HG03139 (cell line): ENCODE measurements at regions not wholly inside any gene's neighbourhood (a gene's known extent, or its start where the extent isn't known, plus 50 kb on each side); places are given as distances from the start of the nearest gene placed in this dataset.
"Not testable (repeated sequence)": the region's sequence is repeated elsewhere in the genome, so short reads cannot be mapped to it uniquely, and the experiment has no call there.

Experiments
- ATAC-seq: cut with Tn5 transposase; IDR thresholded peaks from one replicate; pipeline ENCODE4 v1.9.1; 2021; ENCODE audit not compliant: unreplicated experiment

DNA sequence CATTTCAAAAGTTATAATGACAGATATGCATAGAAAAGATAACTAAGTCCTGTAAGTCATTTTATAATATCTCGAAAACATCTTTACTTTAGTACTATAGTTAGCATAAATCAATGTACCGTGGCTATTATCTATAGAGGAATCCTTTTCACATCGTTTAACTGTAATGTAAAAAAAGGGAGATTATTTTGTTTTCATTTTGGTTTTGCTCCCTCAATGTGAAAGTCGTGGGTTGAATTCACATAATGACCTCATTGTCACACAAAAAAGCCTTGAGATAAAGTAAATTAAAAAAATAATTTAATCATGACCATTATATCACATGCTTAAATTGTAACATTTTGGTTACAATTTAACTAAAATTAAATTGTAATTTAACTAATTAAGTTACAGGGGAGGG lies 560.5 kb upstream of the POT1 start:
- no peak for ATAC-seq

DNA sequence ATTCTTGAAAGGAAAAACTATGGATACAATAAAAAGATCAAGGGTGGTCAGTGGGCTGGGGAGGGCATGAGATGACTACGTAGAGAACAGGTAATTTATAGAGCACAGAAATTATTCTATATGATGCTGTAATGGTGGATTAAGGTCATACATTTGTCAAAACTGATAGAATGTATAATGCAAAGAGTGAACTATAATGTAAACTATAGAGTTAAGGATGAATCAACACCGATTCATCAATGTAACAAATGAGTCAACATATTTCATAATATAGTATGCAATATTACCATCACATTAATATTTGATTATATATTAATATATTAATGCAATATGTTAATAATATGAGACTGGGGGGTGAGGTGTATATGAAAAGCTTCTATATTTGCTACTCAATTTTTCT lies 555.6 kb upstream of the POT1 start:
- ATAC-seq: no peak

DNA sequence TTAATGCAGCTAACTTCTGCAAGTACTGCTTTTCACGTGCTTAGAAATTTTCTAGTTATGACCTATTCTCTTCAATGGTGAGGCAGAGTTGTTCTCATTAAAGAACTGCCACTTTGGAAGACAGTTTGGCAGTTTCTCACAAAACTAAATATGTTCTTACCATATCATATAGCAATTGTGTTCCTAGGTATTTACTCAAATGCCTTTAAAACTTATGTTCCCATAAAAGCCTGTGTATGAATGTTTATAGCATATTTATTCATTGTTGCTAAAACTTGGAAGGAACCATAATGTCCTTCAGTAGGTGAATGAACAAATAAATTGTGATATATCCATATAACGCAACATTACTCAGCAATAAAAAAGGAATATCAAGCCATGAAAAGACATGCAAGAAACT lies 555.1 kb upstream of the POT1 start:
- ATAC-seq: no peak

- ATAC-seq: no peak
Observed at GRCh38 chr7:125481323-125481722, 551.7 kb upstream of the POT1 start.

DNA sequence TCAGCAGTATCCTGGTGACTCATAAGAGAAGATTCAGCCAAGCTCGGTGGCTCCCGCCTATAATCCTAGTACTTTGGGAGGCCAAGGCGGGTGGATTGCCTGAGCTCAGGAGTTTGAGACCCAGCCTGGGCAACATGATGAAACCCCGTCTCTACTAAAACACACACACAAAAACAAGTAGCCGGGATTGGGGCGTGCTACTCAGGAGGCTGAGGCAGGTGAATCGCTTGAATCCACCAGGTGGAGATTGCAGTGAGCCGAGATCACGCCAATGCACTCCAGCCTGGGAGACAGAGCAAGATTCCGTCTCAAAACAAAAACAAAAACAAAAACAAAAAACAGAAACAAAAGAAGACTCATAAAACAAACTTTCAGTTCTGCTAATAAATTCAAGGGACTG lies 551.1 kb upstream of the POT1 start:
- no peak for ATAC-seq

- no peak for ATAC-seq
Observed at GRCh38 chr7:125468855-125469174, 539.2 kb upstream of the POT1 start.

DNA sequence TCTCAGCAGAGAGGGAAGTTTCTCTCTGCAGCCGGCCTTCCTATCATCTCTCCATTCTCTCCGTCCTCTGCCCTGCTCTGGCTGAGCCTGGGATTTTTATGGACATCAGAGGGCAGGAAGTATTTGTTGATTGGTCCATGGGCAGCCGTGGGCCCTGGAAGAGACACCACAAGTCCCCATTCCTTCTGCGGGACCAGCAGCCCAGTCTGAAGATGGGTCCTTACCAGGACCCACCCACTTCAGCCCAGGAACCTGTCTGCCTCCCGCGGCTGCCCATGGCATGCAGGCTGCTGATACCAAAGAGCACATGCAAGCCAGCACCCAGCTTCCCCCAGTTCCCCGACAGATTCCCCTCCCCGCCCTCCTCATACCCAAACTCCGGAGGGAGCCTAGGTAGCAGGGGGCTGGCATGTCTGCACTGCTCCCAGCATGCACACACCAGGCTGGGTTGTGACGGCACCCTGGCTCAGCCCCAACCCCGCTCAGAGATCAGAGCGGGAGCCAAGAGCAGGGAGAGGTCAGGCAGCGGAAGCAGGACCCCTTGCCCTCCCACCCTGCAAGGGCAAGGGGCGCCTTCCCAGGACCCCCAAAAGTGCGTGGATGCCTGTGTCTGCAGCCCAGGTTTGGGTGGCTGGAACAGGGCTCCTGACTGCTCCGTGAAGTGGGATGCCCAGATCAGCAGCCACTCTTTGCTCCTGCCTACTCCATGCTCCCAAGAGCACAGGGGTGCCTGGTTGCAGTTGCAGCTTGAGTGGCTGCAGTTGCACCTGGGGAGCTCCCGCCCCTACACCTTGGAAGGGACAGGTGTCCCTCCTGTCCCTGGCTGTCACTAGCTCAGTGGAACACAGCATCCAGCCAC lies 538.6 kb upstream of the POT1 start:
- no peak for ATAC-seq

GRCh38 chr7:125465527-125465926 lies 535.9 kb upstream of the POT1 start:
- no peak for ATAC-seq

- ATAC-seq: no peak
Observed at GRCh38 chr7:125462615-125463014, 533.0 kb upstream of the POT1 start.

- no peak for ATAC-seq
Observed at GRCh38 chr7:125459038-125459437, 529.4 kb upstream of the POT1 start.

- ATAC-seq: no peak
Observed at GRCh38 chr7:125450749-125451148, 521.1 kb upstream of the POT1 start.

- no peak for ATAC-seq
Observed at GRCh38 chr7:125445836-125446235, 516.2 kb upstream of the POT1 start.

- ATAC-seq: no peak
Observed at GRCh38 chr7:125444864-125445263, 515.2 kb upstream of the POT1 start.

DNA sequence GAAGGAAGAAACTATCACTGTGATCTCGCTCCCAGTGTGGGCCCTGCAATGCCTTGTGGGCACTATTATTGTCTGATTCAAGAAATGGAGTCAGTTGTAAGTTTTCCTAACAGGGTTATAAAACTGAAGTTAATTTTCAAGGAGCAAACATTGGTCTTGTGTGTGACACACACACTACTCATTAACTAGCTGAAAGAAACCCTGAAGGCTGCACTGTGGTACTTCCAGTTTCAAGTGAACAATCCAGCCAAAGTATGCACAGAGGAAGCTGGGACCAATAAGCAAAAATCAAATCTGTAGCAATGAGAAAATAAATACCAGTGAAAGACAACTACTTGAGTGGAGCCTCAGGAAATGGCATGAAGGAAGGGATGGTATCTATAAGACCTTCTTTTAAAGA lies 506.6 kb upstream of the POT1 start:
- ATAC-seq: no peak

DNA sequence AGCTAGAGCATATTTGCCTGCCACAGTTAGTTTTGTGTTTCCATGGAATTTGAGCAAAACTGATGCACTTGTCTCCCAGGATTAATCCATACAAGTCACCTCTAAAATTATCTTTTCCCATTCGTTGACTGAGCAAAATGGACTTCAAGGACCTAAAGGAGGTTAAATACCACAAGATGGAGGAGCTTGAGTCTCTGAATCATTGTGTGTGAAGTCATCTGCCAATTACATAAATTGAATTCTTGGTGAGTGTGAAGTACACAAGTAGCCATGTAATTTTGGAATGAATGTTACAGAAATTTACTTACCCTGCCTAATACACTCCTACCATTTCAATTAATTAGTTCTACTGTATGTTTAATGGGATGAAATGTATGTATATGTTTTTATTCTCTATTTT lies 501.7 kb upstream of the POT1 start:
- no peak for ATAC-seq

- no peak for ATAC-seq
Observed at GRCh38 chr7:125430013-125430412, 500.4 kb upstream of the POT1 start.

DNA sequence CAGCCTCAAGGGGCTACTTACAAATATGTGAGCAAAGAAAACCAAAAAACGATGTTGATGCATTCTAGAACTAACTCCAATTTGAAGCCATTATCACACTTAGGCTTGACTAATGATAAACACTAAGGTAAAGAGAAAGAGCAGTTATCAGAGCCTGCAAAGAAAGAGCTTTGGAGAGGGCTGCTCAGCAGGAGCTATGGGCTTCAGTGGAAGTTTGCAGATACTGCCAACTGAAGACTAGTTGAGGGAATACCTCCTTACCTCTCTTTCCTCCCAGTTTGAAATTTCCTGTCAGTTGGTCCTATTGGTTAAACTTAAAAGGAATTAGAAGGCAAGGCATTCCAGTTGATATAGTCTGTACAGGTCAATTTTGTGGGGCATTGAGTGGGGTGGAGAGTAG lies 498.1 kb upstream of the POT1 start:
- ATAC-seq: no peak

DNA sequence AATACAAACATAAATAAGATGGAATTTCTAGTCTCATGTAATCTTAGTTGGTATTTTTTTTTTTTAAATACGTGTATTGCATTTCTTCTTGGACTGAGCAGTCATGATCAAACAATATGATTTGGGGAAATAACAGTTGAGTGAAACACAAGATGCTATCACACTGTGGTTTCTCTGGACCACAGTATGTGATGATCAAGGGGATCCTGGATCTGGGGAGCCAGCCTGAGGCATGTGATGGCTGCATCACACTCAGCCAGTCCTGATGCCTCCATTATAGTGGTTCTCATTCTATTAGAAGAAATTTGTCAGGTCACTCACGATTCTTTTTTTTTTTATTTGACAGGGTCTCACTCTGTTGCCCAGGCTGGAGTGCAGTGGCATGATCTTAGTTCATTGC lies 495.9 kb upstream of the POT1 start:
- ATAC-seq: no peak

- ATAC-seq: no peak
Observed at GRCh38 chr7:125424721-125425120, 495.1 kb upstream of the POT1 start.

- no peak for ATAC-seq
Observed at GRCh38 chr7:125423458-125424155, 494.0 kb upstream of the POT1 start.

DNA sequence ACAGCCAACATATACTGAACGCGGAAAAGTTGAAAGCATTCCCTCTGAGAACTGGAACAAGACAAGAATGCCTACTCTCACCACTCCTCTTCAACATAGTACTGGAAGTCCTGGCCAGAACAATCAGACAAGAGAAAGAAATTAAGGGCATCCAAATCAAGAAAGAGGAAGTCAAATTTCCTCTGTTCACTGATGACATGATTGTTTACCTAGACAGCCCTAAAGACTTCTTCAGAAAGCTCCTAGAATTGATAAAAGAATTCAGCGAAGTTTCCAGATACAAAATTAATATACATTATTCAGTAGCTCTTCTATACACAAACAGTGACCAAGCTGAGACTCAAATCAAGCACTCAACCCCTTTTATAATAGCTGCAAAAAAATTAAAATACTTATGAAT lies 491.8 kb upstream of the POT1 start:
- not testable (repeated sequence) for ATAC-seq

DNA sequence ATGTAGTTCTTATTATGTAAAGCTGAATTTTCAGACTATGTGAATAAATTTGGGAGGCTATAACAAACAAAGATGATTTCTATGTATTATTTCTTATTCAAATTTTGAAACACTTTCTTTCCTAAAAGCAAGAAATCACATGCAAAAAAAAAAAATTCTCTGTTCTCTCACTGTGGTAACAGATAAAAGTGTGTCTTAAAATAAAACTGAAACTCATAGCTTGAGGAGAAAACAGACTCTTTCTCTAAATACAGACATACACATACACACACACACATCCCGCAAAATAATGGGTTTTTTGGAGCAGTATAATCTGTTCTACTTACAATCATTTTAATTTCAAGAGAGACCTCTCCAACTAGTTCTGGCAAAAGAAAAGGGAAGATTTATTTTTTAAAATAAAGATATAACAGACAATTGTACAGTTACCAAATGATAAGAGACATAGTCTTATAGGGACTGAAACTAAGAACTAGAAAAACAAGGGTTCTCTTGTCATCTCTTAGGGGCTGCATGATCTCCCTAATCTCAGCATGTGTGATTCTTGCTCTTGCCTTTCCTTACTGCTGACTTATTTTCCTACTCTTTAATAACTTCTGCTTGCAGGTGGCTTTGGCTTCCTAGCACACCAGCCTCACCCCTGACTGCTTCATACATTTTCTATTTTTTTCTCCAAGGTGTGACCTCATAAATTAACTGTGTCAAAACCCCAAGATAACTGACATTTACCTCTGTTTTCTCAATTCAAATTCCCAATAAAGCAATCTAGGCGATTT lies 483.5 kb upstream of the POT1 start:
- ATAC-seq: no peak
